ENCODE measurements at regions not wholly inside any gene's neighbourhood (a gene's known extent, or its start where the extent isn't known, plus 50 kb on each side); places are given as distances from the start of the nearest gene placed in this dataset.
"Not testable (repeated sequence)": the region's sequence is repeated elsewhere in the genome, so short reads cannot be mapped to it uniquely, and the experiment has no call there.

GRCh38 chr9:62931484-62931883 is 1741.6 kb downstream of the SPATA31A7 start:
- WGBS (ENCODE audit: extremely low coverage, insufficient coverage, low lambda C conversion rate): no CpG with 5 or more reads among the region's 4 CpGs
- not testable (repeated sequence) for H2BK5ac ChIP-seq (ENCODE audit: low read length); H2BK15ac ChIP-seq (replicated peaks; ENCODE audit: low read depth); H3K23ac ChIP-seq (ENCODE audit: low read length); H3K9ac ChIP-seq (ENCODE audit: low read length); H4K8ac ChIP-seq (ENCODE audit: low read depth, low read length); H3K79me2 ChIP-seq (ENCODE audit: control insufficient read depth, insufficient read depth, low read length); H3K27me3 ChIP-seq (ENCODE audit: insufficient read depth, low read length, poor library complexity); H4K5ac ChIP-seq (ENCODE audit: low read length); H3K36me3 ChIP-seq (ENCODE audit: control insufficient read depth, insufficient read depth, low read length); H3K56ac ChIP-seq (ENCODE audit: low read length); H3K27ac ChIP-seq (ENCODE audit: low read depth, low read length); H3K4me1 ChIP-seq (ENCODE audit: control insufficient read depth, low read depth, low read length); H3K4me2 ChIP-seq (ENCODE audit: low read length); H2AK5ac ChIP-seq (ENCODE audit: low read length); H2BK120ac ChIP-seq (ENCODE audit: low read depth, low read length); H3K79me1 ChIP-seq (ENCODE audit: low read length); H3K4me3 ChIP-seq (ENCODE audit: low read length); DNase-seq; H3K18ac ChIP-seq (ENCODE audit: low read length); H3K4ac ChIP-seq (ENCODE audit: low read depth, low read length)

DNA sequence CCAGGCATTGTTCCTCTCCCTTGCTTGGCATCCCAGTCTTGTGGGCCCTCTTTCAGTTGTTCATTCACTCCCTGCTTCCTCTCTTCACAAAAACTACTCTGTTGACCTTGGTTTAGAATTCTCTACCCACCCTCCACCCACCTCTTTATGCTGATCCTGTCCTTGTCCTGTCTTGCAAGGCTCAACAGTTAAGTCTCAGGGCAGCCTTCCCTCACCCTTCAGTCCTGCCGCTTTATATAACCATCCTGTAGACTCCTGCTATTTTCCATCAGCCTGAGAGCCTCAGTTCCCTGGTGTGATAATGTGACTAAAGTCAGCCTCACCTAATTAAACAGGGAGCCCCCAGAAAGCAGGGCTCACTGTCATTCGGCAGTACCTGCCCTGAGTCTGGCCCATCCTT is 1763.0 kb downstream of the SPATA31A7 start:
- H3K4me3 ChIP-seq (ENCODE audit: low read length); H2BK15ac ChIP-seq (replicated peaks; ENCODE audit: low read depth); H3K27me3 ChIP-seq (ENCODE audit: insufficient read depth, low read length, poor library complexity); H3K4ac ChIP-seq (ENCODE audit: low read depth, low read length); H2AK5ac ChIP-seq (ENCODE audit: low read length); H3K79me1 ChIP-seq (ENCODE audit: low read length); H3K56ac ChIP-seq (ENCODE audit: low read length); H2BK120ac ChIP-seq (ENCODE audit: low read depth, low read length); H3K4me1 ChIP-seq (ENCODE audit: control insufficient read depth, low read depth, low read length); H3K79me2 ChIP-seq (ENCODE audit: control insufficient read depth, insufficient read depth, low read length); DNase-seq; H3K4me2 ChIP-seq (ENCODE audit: low read length); H3K27ac ChIP-seq (ENCODE audit: low read depth, low read length); H3K18ac ChIP-seq (ENCODE audit: low read length); H4K5ac ChIP-seq (ENCODE audit: low read length); H2BK5ac ChIP-seq (ENCODE audit: low read length); H3K9ac ChIP-seq (ENCODE audit: low read length); H3K23ac ChIP-seq (ENCODE audit: low read length); H4K8ac ChIP-seq (ENCODE audit: low read depth, low read length); H3K36me3 ChIP-seq (ENCODE audit: control insufficient read depth, insufficient read depth, low read length): not testable (repeated sequence)
- WGBS (ENCODE audit: extremely low coverage, insufficient coverage, low lambda C conversion rate): no CpG with 5 or more reads among the region's 2 CpGs

Small RNAs in the stretch of these regions (small RNA-seq; reads per million reads assigned to genes)
- gene RNA5SP283 (ENCODE audit: insufficient read depth): 2.9 reads per million, percentile 43 among the genes with 10 or more reads in this experiment
